GM12873 (cell line): ENCODE measurements at regions not wholly inside any gene's neighbourhood (a gene's known extent, or its start where the extent isn't known, plus 50 kb on each side); places are given as distances from the start of the nearest gene placed in this dataset.

Experiments used
- CTCF ChIP-seq: IDR thresholded peaks from 2 replicates; pipeline ENCODE4 v1.5.1; 2012; ENCODE audit warnings: low read depth, mild to moderate bottlenecking, moderate library complexity, low read length, control low read depth; ENCODE audit not compliant: insufficient read depth; ENCODE audit errors: missing control alignments

DNA sequence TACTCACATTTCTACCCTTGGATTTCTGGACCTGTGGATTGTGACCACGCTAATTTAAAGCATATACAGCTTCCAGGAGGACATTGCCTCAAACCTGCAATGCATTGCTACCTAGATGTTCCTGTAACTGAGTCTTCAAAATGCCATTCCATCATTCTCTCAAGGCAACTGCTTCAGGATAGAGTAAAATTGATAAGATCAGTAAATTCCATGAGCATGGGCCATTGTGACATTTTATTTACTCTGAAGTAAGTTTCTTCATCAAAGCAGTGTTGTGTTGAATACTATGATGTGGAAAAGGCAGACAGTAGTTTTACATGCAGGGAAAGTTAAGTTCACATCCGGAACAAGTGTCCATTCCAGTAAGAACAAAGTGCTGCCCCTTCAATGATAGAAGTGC, 991.0 kb downstream of the ARAP2 start:
- no peak for TF ChIP-seq CTCF

- no peak for TF ChIP-seq CTCF
Measured at GRCh38 chr4:35286434-35286833, 957.9 kb downstream of the ARAP2 start.

- TF ChIP-seq CTCF = no peak
Measured at GRCh38 chr4:35300996-35301774, 943.1 kb downstream of the ARAP2 start.

- no peak for TF ChIP-seq CTCF
Measured at GRCh38 chr4:35315419-35315818, 928.9 kb downstream of the ARAP2 start.

DNA sequence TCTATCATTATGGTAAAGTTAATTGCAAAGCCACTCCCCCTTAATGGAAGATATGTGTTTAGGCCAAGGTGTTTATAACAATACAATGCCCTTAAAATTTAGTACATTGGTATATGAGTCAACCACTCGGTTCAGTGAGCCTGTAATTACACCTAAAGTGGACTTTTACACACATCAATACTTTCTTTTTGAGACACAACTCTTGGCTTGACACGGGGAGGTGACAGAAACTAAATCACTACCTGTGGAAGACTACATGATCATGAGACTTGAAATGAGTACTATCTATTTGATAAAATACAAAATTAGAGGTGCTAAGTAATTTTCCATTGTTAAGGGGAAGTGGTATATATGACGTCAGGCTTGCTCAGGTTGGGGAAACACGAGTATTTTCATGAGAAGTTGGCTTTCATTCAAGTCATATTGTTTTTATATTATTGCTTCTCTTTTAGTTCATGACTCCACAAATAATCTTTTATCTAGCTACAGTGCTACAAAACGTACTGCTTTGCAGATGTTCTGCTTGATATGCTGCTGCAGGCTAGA, 918.3 kb downstream of the ARAP2 start:
- TF ChIP-seq CTCF = no peak

- TF ChIP-seq CTCF = no peak
Measured at GRCh38 chr4:35342833-35343232, 901.5 kb downstream of the ARAP2 start.

DNA sequence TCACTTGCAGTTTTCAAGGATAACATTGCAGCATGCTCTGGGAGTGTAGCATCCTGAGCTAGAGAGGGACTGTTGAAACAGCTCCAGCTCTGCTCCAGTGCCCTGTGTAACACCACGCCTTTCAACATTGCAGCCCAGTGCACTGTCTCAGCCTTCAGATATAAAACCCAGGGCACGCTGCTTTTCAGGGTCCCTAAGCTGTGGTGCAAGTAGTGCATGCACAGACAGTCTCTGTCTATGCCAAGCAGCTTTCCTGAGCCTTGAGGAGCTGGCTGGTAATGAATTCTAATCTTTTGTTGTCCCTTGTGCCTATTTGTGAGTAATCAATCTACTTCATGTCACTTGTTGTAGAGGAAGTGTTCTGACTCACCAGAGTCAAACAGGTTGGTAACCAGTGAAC, 897.0 kb downstream of the ARAP2 start:
- no peak for TF ChIP-seq CTCF
